Left forelimb (tissue), 1 donor: ENCODE measurements at regions not wholly inside any gene's neighbourhood (a gene's known extent, or its start where the extent isn't known, plus 50 kb on each side); places are given as distances from the start of the nearest gene placed in this dataset.

Experiments
- DNase-seq: peaks from one replicate; pipeline ENCODE4 v3.0.0-alpha.2; 2018; ENCODE audit warnings: low spot score

- DNase-seq, result no peak
These were observed 53.7 kb upstream of the HSD17B12 start for GRCh38 chr11:43626798-43627197.
